GM23248 (cell line): ENCODE measurements at regions not wholly inside any gene's neighbourhood (a gene's known extent, or its start where the extent isn't known, plus 50 kb on each side); places are given as distances from the start of the nearest gene placed in this dataset.

Experiments used
- EZH2 ChIP-seq: fragments of 200-600 bp; sonication (generic); IDR thresholded peaks from 2 replicates; pipeline ENCODE4 v1.6.1; 2018; ENCODE audit warnings: antibody characterized with exemption, mild to moderate bottlenecking; ENCODE audit not compliant: insufficient read depth, poor library complexity, severe bottlenecking
- EZH2phosphoT487 ChIP-seq: fragments of 200-600 bp; sonication (generic); IDR thresholded peaks from 2 replicates; pipeline ENCODE4 v1.6.1; 2018; ENCODE audit warnings: antibody characterized with exemption, moderate library complexity, mild to moderate bottlenecking, low read depth; ENCODE audit not compliant: insufficient read depth

GRCh38 chr10:106467506-106467905 lies 697.0 kb downstream of the SORCS1 start:
- TF ChIP-seq EZH2phosphoT487, result no peak
- TF ChIP-seq EZH2, result no peak
